ENCODE measurements at regions not wholly inside any gene's neighbourhood (a gene's known extent, or its start where the extent isn't known, plus 50 kb on each side); places are given as distances from the start of the nearest gene placed in this dataset.

DNA sequence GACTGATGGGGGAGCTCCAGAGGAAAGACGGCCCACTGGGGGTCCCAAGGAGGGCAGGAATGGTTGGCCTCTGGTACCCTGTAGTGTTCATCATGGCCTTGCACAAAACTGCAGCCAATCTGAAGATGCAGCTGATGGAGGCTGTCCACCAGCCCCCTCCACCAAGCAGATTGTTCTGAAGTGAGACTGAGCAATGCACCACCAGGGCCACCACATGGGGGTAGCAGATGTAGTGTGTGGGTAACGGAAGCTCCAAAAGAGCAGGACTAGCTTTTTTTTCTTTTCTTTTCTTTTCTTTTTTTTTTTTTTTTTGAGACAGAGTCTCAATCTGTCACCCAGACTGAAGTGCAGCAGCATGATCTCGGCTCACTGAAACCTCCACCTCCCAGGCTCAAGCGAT is 181.0 kb upstream of the MYLIP start:
- Histone ChIP-seq H3K4me2 (ENCODE audit: insufficient read depth, insufficient read length, low read length) (no peak overlapping the region), H2BK12ac (ENCODE audit: insufficient read length, low read depth, low read length) (no peak overlapping the region), H3K9me3 (ENCODE audit: control insufficient read depth, low read depth, low read length) (no peaks in the 10 kb centered on the region), H3K23me2 (ENCODE audit: insufficient read length, low read depth, low read length, poor library complexity, severe bottlenecking) (no peaks in the 10 kb centered on the region), H2BK120ac (ENCODE audit: low read depth, low read length, poor library complexity, severe bottlenecking) (no peak overlapping the region), H3K79me2 (ENCODE audit: insufficient read depth, low read length) (no peaks in the 10 kb centered on the region), H2AFZ (ENCODE audit: low read length) (no peak overlapping the region), H3K14ac (ENCODE audit: insufficient read depth, low read length) (no peak overlapping the region), H4K20me1 (ENCODE audit: control insufficient read depth, insufficient read depth, insufficient read length) (no peaks in the 10 kb centered on the region), H4K91ac (ENCODE audit: insufficient read length, low read depth, low read length) (no peak overlapping the region), H3K27me3 (ENCODE audit: insufficient read depth, low read length) (no peaks in the 10 kb centered on the region), H2BK20ac (ENCODE audit: low read depth, low read length, poor library complexity, severe bottlenecking) (no peak overlapping the region), H4K5ac (ENCODE audit: insufficient read length, low read depth, low read length) (no peak overlapping the region), H3K9ac (ENCODE audit: extremely low read depth, insufficient read length, low read length) (no peak overlapping the region), H3K4ac (ENCODE audit: low read depth, low read length) (no peak overlapping the region), H3K23ac (ENCODE audit: insufficient read length, low read depth, low read length) (no peak overlapping the region), H2BK5ac (ENCODE audit: insufficient read length, low read length) (no peak overlapping the region), H3K56ac (ENCODE audit: insufficient read length, low read depth, low read length) (no peak overlapping the region), H3K18ac (ENCODE audit: insufficient read length, low read depth, low read length) (no peak overlapping the region), H3T11ph (ENCODE audit: low read length) (no peak overlapping the region), H3K4me1 (ENCODE audit: insufficient read depth, low read length) (peaks cover 3% of the 10 kb centered on the region; the same call in 1 of the 2 replicates), H3K27ac (ENCODE audit: insufficient read length, low read depth, low read length) (no peak overlapping the region), H2AK5ac (ENCODE audit: insufficient read length, low read length) (no peak overlapping the region), H2BK15ac (ENCODE audit: low read depth, low read length) (no peak overlapping the region), H4K8ac (replicated peaks; ENCODE audit: insufficient read length, low read depth, low read length) (no peak overlapping the region), H3K79me1 (ENCODE audit: insufficient read depth, low read depth, low read length, poor library complexity, severe bottlenecking) (no peaks in the 10 kb centered on the region)
- Mint-ChIP-seq H3K4me3 (no peak overlapping the region), H3K9me3 (no peaks in the 10 kb centered on the region), H3K36me3 (ENCODE audit: insufficient read depth in 1 of 3, low read depth in 3 of 3) (no peaks in the 10 kb centered on the region), H3K27ac (no peak overlapping the region), H3K27me3 (ENCODE audit: low read depth) (no peaks in the 10 kb centered on the region), H3K4me1 (peaks cover 23 to 24% of the 10 kb centered on the region in 2 experiments)
- WGBS (ENCODE audit: extremely low coverage, insufficient read length, low lambda C conversion rate) = no CpG with 5 or more reads among the region's 4 CpGs
- TF ChIP-seq, protein P1, sequence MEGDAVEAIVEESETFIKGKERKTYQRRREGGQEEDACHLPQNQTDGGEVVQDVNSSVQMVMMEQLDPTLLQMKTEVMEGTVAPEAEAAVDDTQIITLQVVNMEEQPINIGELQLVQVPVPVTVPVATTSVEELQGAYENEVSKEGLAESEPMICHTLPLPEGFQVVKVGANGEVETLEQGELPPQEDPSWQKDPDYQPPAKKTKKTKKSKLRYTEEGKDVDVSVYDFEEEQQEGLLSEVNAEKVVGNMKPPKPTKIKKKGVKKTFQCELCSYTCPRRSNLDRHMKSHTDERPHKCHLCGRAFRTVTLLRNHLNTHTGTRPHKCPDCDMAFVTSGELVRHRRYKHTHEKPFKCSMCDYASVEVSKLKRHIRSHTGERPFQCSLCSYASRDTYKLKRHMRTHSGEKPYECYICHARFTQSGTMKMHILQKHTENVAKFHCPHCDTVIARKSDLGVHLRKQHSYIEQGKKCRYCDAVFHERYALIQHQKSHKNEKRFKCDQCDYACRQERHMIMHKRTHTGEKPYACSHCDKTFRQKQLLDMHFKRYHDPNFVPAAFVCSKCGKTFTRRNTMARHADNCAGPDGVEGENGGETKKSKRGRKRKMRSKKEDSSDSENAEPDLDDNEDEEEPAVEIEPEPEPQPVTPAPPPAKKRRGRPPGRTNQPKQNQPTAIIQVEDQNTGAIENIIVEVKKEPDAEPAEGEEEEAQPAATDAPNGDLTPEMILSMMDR (conservative IDR thresholded peaks at IDR 0.05) = no peak
- DNase-seq = no peak
